ENCODE measurements at regions not wholly inside any gene's neighbourhood (a gene's known extent, or its start where the extent isn't known, plus 50 kb on each side); places are given as distances from the start of the nearest gene placed in this dataset.

GRCh38 chr13:44273216-44273615 is 100.4 kb upstream of the SERP2 start:
- intact Hi-C loops (cut with DNase I), result no loop called here
- DNase-seq (ENCODE audit: low spot score), result no peak

DNA sequence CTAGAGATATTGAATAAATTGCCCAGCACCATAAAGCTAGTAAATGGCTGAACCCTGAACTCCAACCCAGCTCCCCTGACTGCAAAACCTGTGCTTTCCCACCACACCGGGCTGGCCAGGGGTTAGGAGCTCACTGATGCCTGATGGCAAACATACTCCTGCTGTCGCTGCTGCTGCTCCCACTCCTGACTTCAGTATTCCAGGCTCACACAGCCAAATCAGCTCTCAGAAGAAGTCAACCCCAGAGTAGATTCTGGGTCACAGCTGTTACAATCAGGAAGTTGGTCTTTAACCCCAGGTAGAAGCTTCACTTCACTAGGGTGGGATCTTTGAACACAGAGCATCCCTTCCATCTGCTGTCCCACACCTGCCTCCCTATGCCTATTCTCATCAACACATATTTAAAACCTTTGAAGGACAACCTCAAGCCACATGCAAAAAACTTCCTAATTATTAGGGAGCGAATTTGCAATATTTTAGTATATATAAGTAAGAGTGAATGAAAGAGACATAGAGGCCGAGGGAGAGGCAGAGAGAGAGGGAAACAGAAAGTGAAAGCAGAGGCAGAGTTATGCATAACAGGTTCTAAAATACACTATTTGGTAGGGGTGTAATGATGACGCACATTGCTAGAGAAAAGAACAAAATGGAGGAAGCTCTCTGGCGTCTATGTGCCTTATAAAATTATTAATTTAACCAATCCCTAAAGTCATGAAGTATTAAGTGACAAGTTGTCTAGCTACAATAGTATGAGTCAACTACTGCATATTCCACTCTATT is 99.4 kb upstream of the SERP2 start:
- intact Hi-C loops (cut with DNase I), result no loop called here
- DNase-seq (ENCODE audit: low spot score), result no peak

DNA sequence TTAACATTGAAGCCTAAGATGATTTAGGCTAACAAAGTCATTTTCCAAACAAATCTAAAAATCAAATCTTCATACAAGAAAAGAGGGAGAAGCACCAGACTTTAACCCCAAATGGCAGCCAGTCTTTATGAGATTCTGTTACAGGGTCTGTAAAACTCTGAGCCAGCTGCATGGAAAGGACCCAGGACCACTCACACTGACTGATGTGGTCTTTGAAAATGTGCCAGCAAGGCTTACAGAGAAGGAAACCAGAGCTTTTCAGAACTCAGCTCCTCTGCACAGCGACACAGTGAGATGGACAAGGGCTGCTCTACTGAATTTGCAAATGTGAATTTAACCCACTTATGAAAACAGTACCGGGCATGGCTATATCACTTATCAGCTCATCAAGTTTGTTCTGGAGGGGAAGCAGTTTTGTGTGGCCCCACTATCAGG is 98.8 kb upstream of the SERP2 start:
- DNase-seq (ENCODE audit: low spot score), result no peak
- intact Hi-C loops (cut with DNase I), result no loop called here

DNA sequence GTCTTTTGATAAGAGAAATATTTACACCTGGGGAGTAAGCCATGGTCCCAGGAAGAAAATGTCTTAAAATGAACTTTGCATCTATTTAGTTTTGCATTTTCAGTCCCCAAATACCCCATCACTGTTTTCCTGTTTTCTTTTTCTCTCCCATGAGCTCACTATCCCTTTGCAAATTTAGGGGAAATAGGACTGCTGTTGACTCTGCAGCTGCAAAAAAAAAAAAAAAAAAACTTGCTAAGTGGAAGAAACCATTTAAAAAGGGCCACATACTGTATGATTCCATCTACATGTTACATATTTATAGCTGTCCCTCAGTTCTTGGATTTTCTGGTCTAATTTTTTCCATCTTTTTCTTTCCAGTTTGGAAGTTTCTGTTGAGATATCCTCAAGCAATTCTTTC is 98.2 kb upstream of the SERP2 start:
- intact Hi-C loops (cut with DNase I), result no loop called here
- DNase-seq (ENCODE audit: low spot score), result no peak

GRCh38 chr13:44276061-44276460 is 97.6 kb upstream of the SERP2 start:
- DNase-seq (ENCODE audit: low spot score), result no peak
- intact Hi-C loops (cut with DNase I), result no loop called here

GRCh38 chr13:44277459-44277858 is 96.2 kb upstream of the SERP2 start:
- intact Hi-C loops (cut with DNase I), result no loop called here
- DNase-seq (ENCODE audit: low spot score), result no peak

- no peak for DNase-seq (ENCODE audit: low spot score)
- intact Hi-C loops (cut with DNase I), result no loop called here
These were observed 95.5 kb upstream of the SERP2 start for GRCh38 chr13:44278166-44278565.

DNA sequence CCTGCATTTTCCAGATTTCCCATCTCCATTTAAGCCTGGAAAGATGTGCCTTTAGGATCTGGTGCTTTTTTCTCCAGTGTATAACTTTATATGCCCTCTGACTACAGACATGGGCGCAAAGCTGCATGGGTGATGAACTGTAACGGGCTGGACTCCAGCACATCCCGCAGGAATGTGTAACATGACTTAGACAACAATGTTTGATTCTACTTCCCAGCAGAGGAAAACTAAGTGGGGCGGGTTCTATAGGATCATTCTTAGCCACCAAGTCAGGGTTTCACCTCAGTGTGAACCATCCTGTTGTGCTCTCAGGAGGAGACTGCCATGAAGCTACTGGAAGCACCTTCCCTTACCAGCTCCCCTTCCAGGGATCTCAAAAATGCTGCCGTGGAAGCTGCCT is 93.2 kb upstream of the SERP2 start:
- intact Hi-C loops (cut with DNase I), result no loop called here
- no peak for DNase-seq (ENCODE audit: low spot score)

DNA sequence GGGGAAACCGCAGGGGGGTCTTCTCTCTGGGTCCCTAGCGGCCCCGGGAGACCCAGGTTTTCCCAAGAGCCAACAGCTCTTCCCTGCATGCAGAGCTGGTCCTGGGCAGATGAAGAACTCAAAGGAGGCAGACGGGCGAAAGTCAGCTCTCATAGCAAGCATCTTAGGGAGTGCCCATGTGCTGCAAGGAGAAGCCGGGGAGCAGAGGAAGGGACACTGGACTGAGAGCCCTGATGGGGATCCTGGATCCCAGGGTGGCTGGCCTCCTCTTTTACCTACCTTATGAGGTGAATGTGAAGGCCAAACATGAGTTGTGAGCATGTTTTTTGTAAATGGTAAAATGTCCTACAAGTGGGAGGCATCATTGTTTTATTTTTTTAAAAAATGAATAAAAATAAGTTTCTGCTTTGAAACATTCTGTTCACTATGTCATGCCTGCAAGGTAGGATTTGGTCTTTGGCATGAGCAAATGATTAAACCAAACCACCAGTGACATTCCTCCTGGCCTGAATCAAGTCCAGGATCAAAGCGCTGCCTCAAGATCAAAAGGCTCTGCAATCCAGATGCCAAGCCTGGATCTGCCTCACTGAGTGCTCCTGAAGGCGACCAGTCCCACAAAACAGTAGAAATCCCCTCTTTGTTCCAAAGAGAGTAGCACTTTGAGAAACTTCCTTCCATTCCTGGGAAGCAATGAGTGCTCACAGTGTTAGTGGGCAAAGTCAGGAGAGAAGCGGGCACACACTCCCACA is 92.2 kb upstream of the SERP2 start:
- DNase-seq (ENCODE audit: low spot score), result no peak
- intact Hi-C loops (cut with DNase I), result no loop called here

DNA sequence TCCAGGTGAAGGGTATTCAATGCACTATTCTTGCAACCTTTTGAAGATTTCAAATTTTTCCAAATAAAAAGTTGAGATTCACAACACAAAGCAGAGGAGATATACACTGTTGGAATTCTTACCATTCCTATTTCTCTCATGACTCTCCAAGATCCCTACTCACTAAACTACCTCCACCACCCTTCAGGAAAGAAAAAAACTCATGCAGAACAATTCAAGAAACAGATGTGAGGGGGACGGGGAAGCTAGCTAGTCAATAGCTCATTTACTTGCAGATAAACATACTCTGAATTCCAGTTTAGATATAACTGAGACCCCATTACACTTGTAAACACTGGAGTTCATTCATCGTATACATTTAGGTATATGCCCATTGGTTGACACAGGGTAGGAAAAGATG is 90.0 kb upstream of the SERP2 start:
- intact Hi-C loops (cut with DNase I), result no loop called here

GRCh38 chr13:44287958-44288357 is 85.7 kb upstream of the SERP2 start:
- DNase-seq (ENCODE audit: low spot score), result no peak
- intact Hi-C loops (cut with DNase I), result no loop called here

More for the DNA sequence above, 90.0 kb upstream of the SERP2 start:
- DNase-seq (ENCODE audit: low spot score), result no peak

GRCh38 chr13:44292545-44292944 is 81.1 kb upstream of the SERP2 start:
- intact Hi-C loops (cut with DNase I), result no loop called here
- no peak for DNase-seq (ENCODE audit: low spot score)

GRCh38 chr13:44293374-44293773 is 80.2 kb upstream of the SERP2 start:
- intact Hi-C loops (cut with DNase I), result no loop called here
- DNase-seq (ENCODE audit: low spot score), result no peak

DNA sequence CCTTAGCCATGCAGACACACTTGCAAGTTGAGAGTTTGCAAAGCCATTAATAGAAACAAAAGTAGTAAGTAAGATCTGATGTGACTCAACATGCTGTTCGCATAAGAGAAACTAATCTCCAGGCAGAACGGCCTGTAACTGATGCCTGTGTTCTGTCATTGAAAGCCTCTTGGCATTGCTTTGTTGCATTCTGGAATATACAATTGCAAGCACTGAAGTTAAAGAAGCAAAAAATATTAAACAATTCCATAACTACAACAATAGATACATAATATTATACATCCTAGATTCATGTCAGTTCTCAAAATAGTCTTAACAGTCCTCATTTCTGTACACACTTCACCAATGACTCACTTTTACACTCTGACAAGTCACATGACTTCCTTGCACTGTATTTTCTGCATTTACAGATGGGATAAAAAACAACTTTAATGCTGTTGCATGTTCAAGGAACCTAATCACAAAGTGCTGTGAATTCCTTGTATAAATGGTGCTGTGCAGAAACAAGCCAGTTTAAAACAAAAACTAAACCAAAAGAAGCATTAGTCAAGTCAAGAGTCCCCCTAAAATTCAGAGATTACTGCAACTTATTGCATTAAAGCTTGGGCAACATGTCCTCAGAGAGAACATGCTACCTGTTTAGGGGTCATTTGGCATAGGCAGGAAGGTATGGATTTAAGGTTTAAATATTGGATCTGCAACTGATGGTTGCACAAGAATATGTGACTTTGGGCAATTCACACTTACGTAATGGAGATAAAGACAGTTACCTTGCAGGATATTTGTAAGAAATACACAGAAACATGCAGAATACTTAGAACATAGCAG is 79.5 kb upstream of the SERP2 start:
- intact Hi-C loops (cut with DNase I), result no loop called here
- no peak for DNase-seq (ENCODE audit: low spot score)

DNA sequence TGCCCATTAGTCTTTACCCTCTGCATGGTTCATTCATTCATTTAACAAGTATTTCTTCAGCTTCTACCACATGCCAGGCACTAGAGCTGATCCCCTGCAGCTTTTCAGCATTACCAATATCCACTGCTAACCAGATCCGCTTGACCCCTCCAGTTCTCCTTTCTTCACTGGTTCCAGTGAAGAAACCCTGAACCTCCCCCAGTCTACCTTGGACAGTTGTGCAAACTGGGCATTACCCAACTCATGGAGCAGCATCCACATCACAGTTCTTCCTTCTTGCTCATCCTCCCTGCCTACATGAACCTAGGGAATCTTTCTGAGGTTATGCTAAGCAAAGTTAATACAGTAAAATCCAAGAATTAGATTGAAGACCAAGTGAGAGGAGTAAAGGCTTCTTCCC is 78.7 kb upstream of the SERP2 start:
- no peak for DNase-seq (ENCODE audit: low spot score)
- intact Hi-C loops (cut with DNase I), result no loop called here

DNA sequence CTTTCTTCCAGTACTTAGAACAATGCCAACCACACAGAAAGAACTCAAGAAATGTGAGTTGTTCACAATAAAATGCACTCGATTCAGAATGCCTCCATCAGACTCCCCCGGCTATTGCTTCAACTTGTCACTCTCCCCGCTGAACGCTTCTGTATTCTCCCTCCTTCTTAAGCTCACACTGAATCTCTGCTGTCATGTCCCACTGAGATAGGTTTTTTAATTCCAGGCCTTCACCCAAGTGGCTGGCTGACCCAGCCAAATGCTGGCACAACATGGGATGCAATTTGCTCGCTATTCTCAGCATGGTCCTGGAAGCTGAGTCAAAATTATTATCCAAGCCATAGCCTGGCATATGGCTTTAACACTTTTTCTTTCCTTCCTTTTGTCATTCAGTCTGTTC is 76.8 kb upstream of the SERP2 start:
- DNase-seq (ENCODE audit: low spot score), result no peak
- intact Hi-C loops (cut with DNase I), result no loop called here

DNA sequence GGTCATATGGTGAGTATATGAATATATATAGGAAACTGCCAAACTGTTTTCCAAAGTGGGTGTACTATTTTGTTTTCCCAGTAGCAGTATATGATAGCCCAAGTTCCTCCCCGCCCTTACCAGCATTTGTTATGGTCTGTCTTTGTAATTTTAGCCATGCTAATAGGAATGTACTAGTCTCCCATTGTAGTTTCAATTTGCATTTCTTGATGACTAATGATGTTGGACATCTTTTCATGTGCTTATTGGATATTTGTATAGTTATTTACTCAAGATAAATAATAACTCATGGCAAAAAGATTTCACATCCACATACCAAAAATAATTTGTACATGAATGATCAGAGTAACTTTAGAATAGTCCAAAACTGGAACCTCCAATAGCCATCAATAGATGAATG is 75.3 kb upstream of the SERP2 start:
- intact Hi-C loops (cut with DNase I), result no loop called here
- no peak for DNase-seq (ENCODE audit: low spot score)

GRCh38 chr13:44299152-44299943 is 74.3 kb upstream of the SERP2 start:
- DNase-seq (ENCODE audit: low spot score), result no peak
- intact Hi-C loops (cut with DNase I), result no loop called here

- no peak for DNase-seq (ENCODE audit: low spot score)
- intact Hi-C loops (cut with DNase I), result no loop called here
These were observed 72.6 kb upstream of the SERP2 start for GRCh38 chr13:44300895-44301638.
